Tibial artery (tissue), 4 donors: ENCODE measurements at regions not wholly inside any gene's neighbourhood (a gene's known extent, or its start where the extent isn't known, plus 50 kb on each side); places are given as distances from the start of the nearest gene placed in this dataset.

Experiments
- DNase-seq, 2 donors: peaks; one replicate each; pipeline ENCODE4 v3.0.0-alpha.2; 2019
- H3K27ac ChIP-seq, 2 donors: fragments of 200-600 bp; sonication (generic) in 1 of 2; 1 replicate in 1 of 2; 2 replicates in 1 of 2; pipeline ENCODE4 v1.5.1; 2018 to 2019; ENCODE audit warnings: mild to moderate bottlenecking in 1 of 2
- H3K27me3 ChIP-seq, 2 donors: fragments of 200-600 bp; sonication (generic) in 1 of 2; one replicate each; pipeline versions ENCODE4 v1.5.1 to v1.6.0; 2016 to 2019
- H3K36me3 ChIP-seq, 3 donors: fragments of 200-600 bp; sonication (generic) in 2 of 3; one replicate each; pipeline ENCODE4 v1.5.1; 2016 to 2019; ENCODE audit warnings: mild to moderate bottlenecking in 2 of 3
- H3K4me1 ChIP-seq, 4 donors: fragments of 200-600 bp; sonication (generic) in 2 of 4; 1 replicate in 3 of 4; 2 replicates in 1 of 4; pipeline ENCODE4 v1.5.1; 2016 to 2019
- H3K4me3 ChIP-seq, 2 donors: fragments of 200-600 bp; sonication (generic) in 1 of 2; 1 replicate in 1 of 2; 2 replicates in 1 of 2; pipeline ENCODE4 v1.5.1; 2018 to 2019; ENCODE audit warnings: mild to moderate bottlenecking in 2 of 2
- H3K9me3 ChIP-seq, 3 donors: fragments of 200-600 bp; sonication (generic) in 1 of 3; one replicate each; pipeline ENCODE4 v1.5.1; 2016 to 2019
- intact Hi-C: fragments of 100-400 bp; cut with DNase I; formaldehyde crosslinking; loops from one replicate; pipeline ENCODE4 v1.15.0; 2023; ENCODE audit warnings: low total_unique reads
- TF ChIP-seq, protein P1 (sequence below), 2 experiments: fragments of 200-600 bp in 1 of 2; fragments of 450-650 bp in 1 of 2; IDR thresholded peaks; one replicate each; pipeline ENCODE4 v1.5.1; 2017 to 2019; ENCODE audit warnings: antibody characterized with exemption in 2 of 2, mild to moderate bottlenecking in 1 of 2, moderate library complexity in 1 of 2

DNA sequence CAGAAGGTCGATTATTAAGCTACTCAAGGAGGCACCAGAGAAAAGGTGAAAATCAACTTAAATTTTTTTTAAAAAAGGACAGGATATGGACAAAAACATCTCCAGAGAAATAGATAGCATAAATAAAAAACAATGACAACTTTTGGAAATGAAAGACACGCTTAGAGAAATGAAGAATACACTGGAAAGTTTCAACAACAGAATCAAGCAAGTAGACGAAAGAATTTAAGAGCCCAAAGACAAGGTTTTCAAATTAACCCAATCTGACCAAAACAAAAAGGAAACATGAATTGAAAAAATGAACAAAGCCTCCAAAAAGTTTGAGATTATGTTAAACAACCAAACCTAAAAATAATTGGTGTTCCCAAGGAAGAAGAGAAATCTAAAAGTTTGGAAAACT, 191.1 kb upstream of the BMP4 start:
- Histone ChIP-seq H3K27ac (no peak overlapping the region), H3K4me3 (no peak overlapping the region), H3K9me3 (peaks cover 0 to 16% (median 3%) of the 10 kb centered on the region in 3 donors), H3K36me3 (no peaks in the 10 kb centered on the region), H3K27me3 (no peaks in the 10 kb centered on the region), H3K4me1 (no peaks in the 10 kb centered on the region)
- DNase-seq: no peak
- TF ChIP-seq, protein P1, sequence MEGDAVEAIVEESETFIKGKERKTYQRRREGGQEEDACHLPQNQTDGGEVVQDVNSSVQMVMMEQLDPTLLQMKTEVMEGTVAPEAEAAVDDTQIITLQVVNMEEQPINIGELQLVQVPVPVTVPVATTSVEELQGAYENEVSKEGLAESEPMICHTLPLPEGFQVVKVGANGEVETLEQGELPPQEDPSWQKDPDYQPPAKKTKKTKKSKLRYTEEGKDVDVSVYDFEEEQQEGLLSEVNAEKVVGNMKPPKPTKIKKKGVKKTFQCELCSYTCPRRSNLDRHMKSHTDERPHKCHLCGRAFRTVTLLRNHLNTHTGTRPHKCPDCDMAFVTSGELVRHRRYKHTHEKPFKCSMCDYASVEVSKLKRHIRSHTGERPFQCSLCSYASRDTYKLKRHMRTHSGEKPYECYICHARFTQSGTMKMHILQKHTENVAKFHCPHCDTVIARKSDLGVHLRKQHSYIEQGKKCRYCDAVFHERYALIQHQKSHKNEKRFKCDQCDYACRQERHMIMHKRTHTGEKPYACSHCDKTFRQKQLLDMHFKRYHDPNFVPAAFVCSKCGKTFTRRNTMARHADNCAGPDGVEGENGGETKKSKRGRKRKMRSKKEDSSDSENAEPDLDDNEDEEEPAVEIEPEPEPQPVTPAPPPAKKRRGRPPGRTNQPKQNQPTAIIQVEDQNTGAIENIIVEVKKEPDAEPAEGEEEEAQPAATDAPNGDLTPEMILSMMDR (IDR thresholded peaks at IDR 0.05): no peak
- intact Hi-C loops: no loop called here

DNA sequence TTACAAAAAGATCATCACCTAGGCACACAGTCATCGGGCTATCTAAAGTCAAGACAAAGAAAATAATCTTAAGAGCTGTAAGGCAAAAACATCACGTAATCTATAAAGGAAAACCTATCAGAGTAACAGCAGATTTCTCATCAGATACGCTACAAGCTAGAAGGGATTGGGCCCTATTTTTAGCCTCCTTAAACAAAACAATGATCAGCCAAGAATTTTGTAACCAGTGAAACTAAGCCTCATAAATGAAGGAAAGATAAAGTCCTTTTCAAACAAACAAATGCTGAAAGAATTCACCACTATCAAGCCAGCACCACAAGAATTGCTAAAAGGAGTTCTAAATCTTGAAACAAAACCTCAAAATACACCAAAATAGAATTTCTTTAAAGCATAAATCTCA, 191.6 kb upstream of the BMP4 start:
- Histone ChIP-seq H3K9me3 (peaks cover 0 to 16% (median 3%) of the 10 kb centered on the region in 3 donors), H3K36me3 (no peaks in the 10 kb centered on the region), H3K27ac (no peak overlapping the region), H3K4me3 (no peak overlapping the region), H3K27me3 (no peaks in the 10 kb centered on the region), H3K4me1 (no peaks in the 10 kb centered on the region)
- DNase-seq: no peak
- intact Hi-C loops: no loop called here
- TF ChIP-seq, protein P1 (IDR thresholded peaks at IDR 0.05): no peak

DNA sequence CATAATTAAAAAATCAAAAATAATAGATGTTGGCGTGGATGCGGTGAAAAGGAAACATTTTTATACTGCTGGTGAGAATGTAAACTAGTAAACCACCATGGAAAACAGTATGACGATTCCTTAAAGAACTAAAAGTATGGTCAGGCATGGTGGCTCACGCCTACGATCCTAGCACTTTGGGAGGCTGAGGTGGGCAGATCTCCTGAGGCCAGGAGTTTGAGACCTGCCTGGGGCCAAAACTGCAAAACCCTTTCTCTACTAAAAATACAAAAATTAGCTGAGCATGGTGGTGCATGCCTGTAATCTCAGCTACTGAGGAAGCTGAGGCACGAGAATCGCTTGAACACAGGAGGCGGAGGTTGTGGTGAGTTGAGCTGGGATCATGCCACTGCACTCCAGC, 195.7 kb upstream of the BMP4 start:
- Histone ChIP-seq H3K4me3 (no peak overlapping the region), H3K9me3 (peaks cover 0 to 8% (median 3%) of the 10 kb centered on the region in 3 donors), H3K4me1 (no peaks in the 10 kb centered on the region), H3K36me3 (no peaks in the 10 kb centered on the region), H3K27ac (no peak overlapping the region), H3K27me3 (no peaks in the 10 kb centered on the region)
- DNase-seq: no peak
- intact Hi-C loops: no loop called here
- TF ChIP-seq, protein P1 (IDR thresholded peaks at IDR 0.05): no peak

DNA sequence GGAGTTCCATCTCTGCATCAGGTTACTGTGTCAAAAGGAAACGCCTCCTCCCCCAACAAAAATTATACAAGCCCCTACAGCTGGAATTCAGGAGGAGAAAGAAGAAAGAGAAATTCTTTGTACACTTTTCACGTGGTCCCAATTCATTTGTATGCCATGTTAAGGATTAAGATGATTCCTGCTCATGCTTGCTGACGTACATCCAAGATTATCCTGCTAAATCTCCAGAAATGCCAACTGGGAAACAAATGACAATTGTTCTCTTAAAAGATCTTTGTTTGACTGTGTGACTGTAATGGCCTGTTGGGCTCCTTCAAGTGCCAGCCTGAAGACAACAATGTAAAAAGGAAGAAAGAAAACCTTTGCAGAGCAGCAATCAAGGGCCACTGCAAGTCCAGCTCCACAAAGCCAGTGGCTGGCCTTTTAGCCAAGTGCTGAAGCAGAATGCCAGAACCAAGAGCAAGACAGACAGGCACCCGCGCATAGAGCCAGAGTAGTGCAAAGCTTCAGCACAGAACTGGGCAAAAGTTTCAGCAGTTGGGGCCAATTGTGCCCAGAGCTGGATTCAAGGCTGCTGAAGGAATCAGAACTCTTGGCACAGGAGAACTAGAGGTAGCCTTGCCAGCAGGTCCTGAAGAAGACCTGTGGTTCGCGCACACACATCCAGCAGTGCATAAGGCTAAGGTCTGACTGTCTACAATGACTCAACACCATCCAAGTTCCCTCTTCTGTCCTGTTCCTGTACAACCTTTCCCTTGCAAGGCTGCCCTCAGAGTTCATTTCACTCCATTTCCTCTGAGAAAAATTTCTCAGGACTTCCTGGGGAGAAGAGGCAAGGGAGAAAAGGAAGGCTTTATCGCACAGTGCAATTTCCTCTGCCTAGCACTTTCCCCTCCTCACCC, 209.7 kb upstream of the BMP4 start:
- TF ChIP-seq, protein P1 (IDR thresholded peaks at IDR 0.05): no peak
- H3K36me3 ChIP-seq: no peaks in the 10 kb centered on the region
- no peak overlapping the region for H3K27ac ChIP-seq
- no peaks in the 10 kb centered on the region for H3K9me3 ChIP-seq
- peaks cover 0 to 12% (median 0%) of the 10 kb centered on the region in 4 donors for H3K4me1 ChIP-seq
- intact Hi-C loops: no loop called here
- no peak overlapping the region for H3K4me3 ChIP-seq
- H3K27me3 ChIP-seq: no peaks in the 10 kb centered on the region
- DNase-seq: no peak

DNA sequence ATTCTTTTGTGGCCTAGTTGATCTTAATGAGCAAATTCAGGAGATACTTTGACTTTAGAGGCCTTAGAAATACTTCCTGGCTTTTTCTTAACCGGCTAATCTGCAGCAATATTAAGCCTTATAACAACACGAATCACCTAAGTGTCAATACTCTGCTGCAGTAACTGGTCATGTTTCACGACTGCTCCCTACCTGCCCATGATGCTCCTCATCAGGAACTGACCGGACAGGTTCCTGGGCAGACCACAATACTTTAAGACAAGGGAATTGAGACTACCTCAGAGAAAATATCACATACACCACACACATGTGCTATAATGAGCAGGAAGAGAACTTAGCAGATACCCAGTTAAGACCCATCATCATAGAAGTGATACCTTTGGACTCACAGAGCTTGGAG, 211.9 kb upstream of the BMP4 start:
- TF ChIP-seq, protein P1 (IDR thresholded peaks at IDR 0.05): no peak
- intact Hi-C loops: no loop called here
- DNase-seq: no peak
- Histone ChIP-seq H3K27me3 (no peaks in the 10 kb centered on the region), H3K4me1 (peaks cover 0 to 28% (median 9%) of the 10 kb centered on the region in 4 donors), H3K36me3 (no peaks in the 10 kb centered on the region), H3K27ac (no peak overlapping the region), H3K4me3 (no peak overlapping the region), H3K9me3 (no peaks in the 10 kb centered on the region)
